ENCODE measurements at regions not wholly inside any gene's neighbourhood (a gene's known extent, or its start where the extent isn't known, plus 50 kb on each side); places are given as distances from the start of the nearest gene placed in this dataset.

DNA sequence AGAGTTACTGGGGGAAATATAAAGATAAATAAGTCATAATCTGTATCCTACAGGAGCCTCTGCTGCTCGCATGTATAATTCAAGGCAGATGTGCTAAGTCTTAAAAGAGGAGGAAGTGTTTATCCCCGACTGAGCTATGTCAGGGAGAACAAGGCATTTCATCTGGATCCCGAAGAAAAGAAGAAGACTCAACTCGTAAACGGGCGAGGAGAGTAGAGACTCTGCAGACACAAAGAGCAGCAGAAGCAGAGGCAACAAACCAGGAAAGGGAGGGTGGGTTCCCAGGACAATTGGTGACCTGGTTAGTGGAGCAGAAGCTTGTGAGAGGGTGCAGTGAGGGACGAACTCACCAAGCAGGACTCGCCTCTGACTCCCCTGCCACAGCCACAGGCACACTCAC, 368.6 kb downstream of the EIPR1 start (continued):
- no peak for TF ChIP-seq CTCF (IDR thresholded peaks at IDR 0.05)
- peak; percentile 7 for TF ChIP-seq RAD21 (IDR thresholded peaks at IDR 0.05; ENCODE audit: low read length)

DNA sequence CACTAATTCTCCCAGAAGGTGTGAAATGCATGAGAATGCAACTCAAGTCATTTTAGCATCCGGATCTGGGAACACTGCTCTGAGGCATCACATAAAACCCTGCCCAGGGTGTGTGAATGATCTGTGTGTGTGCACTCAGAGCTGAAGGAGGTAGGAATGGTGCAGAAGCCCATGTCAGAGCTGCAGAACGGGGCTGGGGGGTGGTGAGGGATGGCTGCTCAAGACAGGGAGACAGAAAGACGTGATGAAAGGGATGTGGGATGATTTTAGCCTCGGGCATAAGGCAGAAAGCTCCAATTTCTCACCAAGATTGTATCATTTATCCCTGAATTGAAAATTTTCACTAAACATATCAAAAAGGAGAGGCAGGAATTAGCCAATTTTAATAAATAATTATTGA, 369.1 kb downstream of the EIPR1 start:
- Histone ChIP-seq H4K20me1 (ENCODE audit: insufficient read depth) (no peaks in the 10 kb centered on the region), H3K9me3 (no peaks in the 10 kb centered on the region), H3K4me1 (ENCODE audit: control insufficient read depth in 1 of 2, insufficient read depth in 2 of 2, low read depth in 1 of 2, low read length in 1 of 2) (peaks cover 0 to 33% of the 10 kb centered on the region in 2 experiments; a peak in 2 of 4 replicates), H3K4me3 (ENCODE audit: low read depth in 2 of 2, low read length in 1 of 2) (no peak overlapping the region; a peak in 1 of 4 replicates), H3K9ac (no peak overlapping the region), H3K9me2 (no peaks in the 10 kb centered on the region), H3K27ac (ENCODE audit: low read depth in 2 of 2, low read length in 1 of 2) (peak overlapping the region in 1 of 2 experiments; percentile 85; a peak in 2 of 4 replicates), H3K4me2 (no peak overlapping the region), H3K27me3 (ENCODE audit: insufficient read depth) (no peaks in the 10 kb centered on the region), H3F3A (replicated peaks; ENCODE audit: insufficient read depth) (no peaks in the 10 kb centered on the region), H2AFZ (ENCODE audit: low read depth) (no peak overlapping the region), H3K79me2 (ENCODE audit: insufficient read depth) (no peaks in the 10 kb centered on the region), H3K36me3 (replicated peaks in 1 of 2; ENCODE audit: control insufficient read depth in 1 of 2, insufficient read depth in 2 of 2, low read length in 1 of 2) (no peaks in the 10 kb centered on the region)
- peak; percentile 71 for DNase-seq
- ChIA-PET CTCF (interaction anchor here (0.9 to 1.5 kb wide), 4 partner anchors 13 to 161 kb away, joined by 3 to 4 read pairs (median 3); no protein-coding TSS in a partner anchor), POLR2A (interaction anchor here (0.8 to 2.1 kb wide), 8 partner anchors 17 to 687 kb away, joined by 3 to 10 read pairs (median 4); no protein-coding TSS in a partner anchor)
- TF ChIP-seq NFIC (IDR thresholded peaks at IDR 0.05; ENCODE audit: borderline replicate concordance) = no peak
- peak; percentile 49; the same call in 1 of the 2 replicates for TF ChIP-seq GATA2 (CRISPR knock-in tag; IDR thresholded peaks at IDR 0.05)
- TF ChIP-seq ELF1 (IDR thresholded peaks at IDR 0.05) = no peak
- TF ChIP-seq RAD21 (IDR thresholded peaks at IDR 0.05; ENCODE audit: low read length) = peak; percentile 7; the same call in 1 of the 2 replicates
- TF ChIP-seq ZBTB33 (IDR thresholded peaks at IDR 0.05; ENCODE audit: borderline replicate concordance, low read depth) = no peak
- TF ChIP-seq, protein P1, sequence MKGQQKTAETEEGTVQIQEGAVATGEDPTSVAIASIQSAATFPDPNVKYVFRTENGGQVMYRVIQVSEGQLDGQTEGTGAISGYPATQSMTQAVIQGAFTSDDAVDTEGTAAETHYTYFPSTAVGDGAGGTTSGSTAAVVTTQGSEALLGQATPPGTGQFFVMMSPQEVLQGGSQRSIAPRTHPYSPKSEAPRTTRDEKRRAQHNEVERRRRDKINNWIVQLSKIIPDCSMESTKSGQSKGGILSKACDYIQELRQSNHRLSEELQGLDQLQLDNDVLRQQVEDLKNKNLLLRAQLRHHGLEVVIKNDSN (IDR thresholded peaks at IDR 0.05; ENCODE audit: borderline replicate concordance, low read depth) = no peak
- TF ChIP-seq POLR2AphosphoS5 (IDR thresholded peaks at IDR 0.05; ENCODE audit: low read depth, low read length) = no peak
- TF ChIP-seq TEAD4 (IDR thresholded peaks at IDR 0.05; ENCODE audit: borderline replicate concordance, insufficient read depth) = no peak
- TF ChIP-seq FOSL2 (IDR thresholded peaks at IDR 0.05; ENCODE audit: borderline replicate concordance, low read depth) = no peak
- no peak for TF ChIP-seq TCF12 (IDR thresholded peaks at IDR 0.05)
- no peak for TF ChIP-seq CHD2 (IDR thresholded peaks at IDR 0.05; ENCODE audit: low read length, partially characterized antibody)
- no peak for TF ChIP-seq FOXM1 (IDR thresholded peaks at IDR 0.05; ENCODE audit: low read depth)
- TF ChIP-seq PBX3 (IDR thresholded peaks at IDR 0.05) = no peak
- no peak; the same call in 1 of the 2 replicates for TF ChIP-seq RCOR1 (IDR thresholded peaks at IDR 0.05; ENCODE audit: low read length)
- no peak for TF ChIP-seq RFX5 (IDR thresholded peaks at IDR 0.05; ENCODE audit: low read length)
- WGBS (ENCODE audit: low lambda C conversion rate) = 5% methylated on average over 4 of the region's 4 CpGs
